Left colon (tissue), 2 donors: ENCODE measurements at regions not wholly inside any gene's neighbourhood (a gene's known extent, or its start where the extent isn't known, plus 50 kb on each side); places are given as distances from the start of the nearest gene placed in this dataset.

Experiments used
- ATAC-seq: fragments of 200-7000 bp; cut with Tn5 transposase; one replicate; pipeline ENCODE4 v1.9.1; 2020; ENCODE audit warnings: mild to moderate bottlenecking, moderate library complexity
- DNase-seq, 2 donors: peaks; one replicate each; pipeline ENCODE4 v3.0.0-alpha.2; 2020
- intact Hi-C, 2 donors: fragments of 100-400 bp; cut with DNase I in 1 of 2; cut with micrococcal nuclease in 1 of 2; formaldehyde crosslinking; loops; one replicate each; pipeline versions ENCODE4 v1.11.2 to v1.14.0; 2022; cut with DNase I, micrococcal nuclease
- donor health status: DM: no; HTN: no; CAD: no.
- donor health status: DM: yes; HTN: yes; CAD: no.

DNA sequence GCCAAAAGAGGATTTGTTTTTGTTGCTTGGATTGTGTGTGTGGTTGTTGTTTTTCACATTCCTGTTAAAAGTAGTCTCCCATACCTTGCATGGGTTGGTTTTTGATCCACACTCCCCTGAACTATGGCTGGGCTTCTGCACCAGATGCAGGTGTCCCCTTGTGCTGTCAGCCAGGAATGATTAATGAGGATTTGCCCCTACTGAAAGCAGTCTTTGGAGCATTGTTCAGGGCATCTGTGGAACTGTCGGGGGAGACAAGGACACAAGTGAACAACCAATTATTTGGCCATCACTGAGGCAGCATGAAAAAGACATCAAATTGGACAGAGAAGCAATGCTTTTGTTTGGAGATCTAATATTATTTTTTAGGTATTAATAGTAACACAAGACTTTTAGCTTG, 373.2 kb upstream of the MMS22L start:
- DNase-seq = no peak
- intact Hi-C loops = no loop called here
- ATAC-seq = no peak

DNA sequence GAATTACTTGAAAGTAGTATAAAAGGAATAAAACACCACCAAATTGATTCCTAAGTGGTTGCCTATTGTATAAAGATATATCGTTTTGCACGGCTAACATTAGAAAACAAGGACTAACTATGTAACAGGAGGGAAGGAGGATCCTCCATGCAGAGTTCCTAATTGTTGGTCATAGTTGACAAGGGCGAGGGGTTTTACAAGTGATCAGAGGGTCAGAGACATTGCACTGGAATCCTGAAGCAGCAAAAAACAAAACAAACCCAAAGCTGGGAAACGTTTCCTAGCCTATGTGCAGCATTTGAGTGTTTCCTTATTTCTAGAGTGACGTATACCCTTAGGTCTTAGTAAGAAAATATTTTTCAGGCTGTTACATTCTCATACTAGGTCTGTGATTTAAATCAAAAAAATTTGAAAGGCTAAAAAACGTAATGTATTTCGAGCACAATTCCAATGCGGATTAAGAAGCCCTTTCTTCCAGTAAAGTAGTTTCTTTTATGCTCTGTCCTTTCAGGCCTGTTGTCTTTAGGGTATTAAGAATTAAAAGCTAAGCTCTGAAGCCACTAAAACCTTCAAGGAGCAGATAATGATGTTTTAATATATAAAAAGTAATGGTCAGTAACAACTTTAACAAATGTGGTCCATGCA, 373.8 kb upstream of the MMS22L start:
- DNase-seq (no peak), ATAC-seq (no peak)
- intact Hi-C loops = no loop called here

GRCh38 chr6:97658090-97658489, 375.1 kb upstream of the MMS22L start:
- intact Hi-C loops = no loop called here
- ATAC-seq = no peak

DNA sequence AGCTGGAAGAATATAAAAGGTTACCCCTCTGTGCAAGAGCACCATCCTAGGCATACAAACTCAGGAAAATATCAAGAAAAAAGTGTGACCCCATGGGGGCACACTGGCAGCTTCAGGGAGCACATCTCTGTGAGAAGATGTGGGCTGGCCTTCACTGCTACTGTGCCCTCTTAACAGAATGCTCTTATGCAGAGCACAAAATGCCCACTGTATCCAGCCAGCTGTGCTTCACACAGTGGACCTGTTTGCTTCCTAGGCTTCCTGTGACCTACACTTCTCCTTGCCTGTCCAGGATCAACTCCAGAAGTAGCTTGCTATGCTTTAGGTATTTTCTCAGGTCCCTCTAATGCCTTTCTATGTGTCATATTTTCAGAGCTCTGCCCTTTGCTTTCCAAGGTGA, 380.2 kb upstream of the MMS22L start:
- intact Hi-C loops = no loop called here
- DNase-seq (no peak), ATAC-seq (no peak)

More at GRCh38 chr6:97658090-97658489, 375.1 kb upstream of the MMS22L start:
- no peak for DNase-seq

DNA sequence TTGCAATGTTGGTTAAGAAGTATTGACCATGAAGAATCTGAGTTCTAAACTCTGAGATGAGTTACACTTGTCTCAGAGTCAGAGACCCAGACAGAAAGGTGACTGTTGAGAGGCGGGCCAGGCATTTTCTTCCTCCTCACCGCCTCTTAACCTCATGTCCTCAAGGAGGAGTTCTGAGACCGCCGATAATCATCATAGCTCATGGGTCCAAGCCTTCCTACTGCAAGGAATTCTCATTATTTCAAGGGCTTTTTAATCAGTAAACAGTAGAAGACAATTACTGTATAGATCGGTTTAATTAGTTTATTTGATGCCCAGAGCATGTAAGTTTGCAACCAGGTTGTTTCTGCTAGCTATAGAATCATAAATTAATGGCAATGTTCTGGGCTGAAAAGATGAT, 382.4 kb upstream of the MMS22L start:
- ATAC-seq (no peak), DNase-seq (no peak)

DNA sequence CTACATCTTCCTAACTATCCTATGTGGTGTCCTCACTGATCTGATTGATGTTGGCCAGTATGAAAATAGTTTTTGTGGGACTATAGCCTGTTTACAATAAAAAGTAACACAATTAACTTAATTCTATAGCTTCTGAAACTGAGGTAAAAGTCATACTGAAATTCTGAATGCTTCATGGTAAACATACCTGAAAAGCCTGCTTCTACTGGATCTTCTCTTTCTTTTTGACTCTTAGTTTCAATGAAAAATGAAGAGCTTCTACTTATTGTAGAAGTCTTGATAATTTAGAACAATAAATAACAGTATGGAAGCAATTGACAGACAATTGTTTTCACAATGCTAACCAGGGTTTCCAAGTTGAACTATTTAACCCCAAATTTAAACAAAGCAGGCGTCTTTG, 383.9 kb upstream of the MMS22L start:
- no peak for ATAC-seq
- intact Hi-C loops = no loop called here

More for the DNA sequence above, 382.4 kb upstream of the MMS22L start:
- intact Hi-C loops = no loop called here

DNA sequence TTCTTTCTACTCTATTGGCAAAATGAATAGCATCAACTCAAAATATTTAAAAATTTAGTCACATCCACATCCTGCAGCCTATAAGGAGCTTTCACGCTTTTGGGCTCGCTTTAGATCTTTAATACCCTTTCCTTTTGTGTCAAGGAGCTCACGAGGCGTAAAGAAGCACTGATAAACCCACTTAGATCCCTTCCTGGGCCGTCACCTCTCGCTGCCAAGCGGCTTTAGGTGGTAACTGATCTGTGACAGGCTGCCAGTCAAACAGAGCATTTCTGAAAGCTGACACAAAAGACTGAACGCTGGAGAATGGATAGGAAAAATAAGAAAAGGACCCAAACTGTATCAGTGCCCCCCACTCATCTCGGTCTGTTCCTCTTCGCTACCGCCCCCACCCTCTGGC, 385.7 kb upstream of the MMS22L start:
- intact Hi-C loops = no loop called here
- no peak for ATAC-seq
- DNase-seq = no peak

More for the DNA sequence above, 383.9 kb upstream of the MMS22L start:
- no peak for DNase-seq

- ATAC-seq = no peak
- intact Hi-C loops = no loop called here
- no peak for DNase-seq
These were observed 386.4 kb upstream of the MMS22L start for GRCh38 chr6:97669191-97670031.

GRCh38 chr6:97674802-97675201, 391.8 kb upstream of the MMS22L start:
- ATAC-seq (no peak), DNase-seq (no peak)
- intact Hi-C loops = no loop called here

GRCh38 chr6:97677626-97678025, 394.6 kb upstream of the MMS22L start:
- intact Hi-C loops = no loop called here
- ATAC-seq = no peak
- DNase-seq = no peak

DNA sequence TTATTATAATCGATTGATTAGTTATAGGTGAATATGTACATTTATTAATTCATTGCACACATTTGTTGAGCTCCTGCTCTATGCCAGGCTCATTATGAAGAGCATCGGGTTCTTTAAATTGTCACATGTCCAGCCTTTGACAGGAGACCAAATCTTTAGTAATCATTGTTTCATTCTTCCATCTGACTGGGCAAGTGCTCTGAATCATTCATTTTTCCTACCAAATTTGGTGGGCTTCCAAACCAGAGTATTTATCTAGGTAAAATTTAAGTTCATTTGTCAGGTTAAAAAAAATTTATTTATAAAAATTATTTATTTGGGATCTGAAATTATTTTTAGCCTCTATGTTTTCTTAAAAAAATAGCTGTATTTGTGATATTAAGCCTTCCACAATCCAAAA, 404.9 kb upstream of the MMS22L start:
- ATAC-seq = no peak
- intact Hi-C loops = no loop called here
- DNase-seq = no peak

GRCh38 chr6:97689078-97689754, 406.2 kb upstream of the MMS22L start:
- DNase-seq (no peak), ATAC-seq (no peak)
- intact Hi-C loops = no loop called here

DNA sequence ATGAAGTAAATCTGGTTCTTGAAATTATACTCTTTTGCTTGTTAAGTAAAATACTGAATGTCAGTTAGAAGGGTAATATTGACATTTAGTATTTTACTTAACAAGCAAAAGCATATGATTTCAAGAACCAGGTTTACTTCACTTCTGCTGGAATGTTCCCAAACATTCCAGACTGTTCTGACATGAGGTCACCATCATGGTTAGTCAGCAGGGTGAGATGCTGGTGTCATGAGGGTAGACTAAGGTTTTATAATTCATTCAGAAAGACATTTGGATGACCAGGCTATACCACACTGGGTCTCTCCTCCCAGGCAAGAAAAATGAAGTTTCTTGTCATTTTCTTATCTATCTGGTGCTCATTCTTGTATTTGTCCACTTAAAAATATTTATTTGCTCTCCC, 414.4 kb upstream of the MMS22L start:
- intact Hi-C loops = no loop called here
- no peak for ATAC-seq

GRCh38 chr6:97701801-97702200, 418.8 kb upstream of the MMS22L start:
- intact Hi-C loops = no loop called here
- no peak for ATAC-seq

More for the DNA sequence above, 414.4 kb upstream of the MMS22L start:
- DNase-seq = no peak

GRCh38 chr6:97702248-97702647, 419.2 kb upstream of the MMS22L start:
- no peak for ATAC-seq
- intact Hi-C loops = no loop called here

More at GRCh38 chr6:97701801-97702200, 418.8 kb upstream of the MMS22L start:
- no peak for DNase-seq

DNA sequence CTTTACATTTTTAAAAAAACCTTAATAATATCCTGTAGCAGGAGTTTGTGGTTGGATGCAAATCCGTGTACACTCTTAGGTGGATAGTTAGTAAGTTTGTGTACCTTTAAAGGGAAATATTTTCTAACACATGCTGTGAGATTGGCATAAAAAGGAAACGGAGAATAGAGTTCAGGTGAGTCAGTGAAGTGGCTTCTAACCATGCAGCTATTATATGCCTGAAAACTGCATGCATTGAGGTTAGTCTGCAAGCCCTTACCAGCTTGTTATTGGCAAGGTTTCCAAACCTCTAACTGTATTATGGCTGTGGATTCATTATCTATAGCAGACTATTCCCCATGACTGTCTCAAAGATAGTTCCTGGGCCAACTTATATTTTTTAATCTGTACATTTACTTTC, 420.6 kb upstream of the MMS22L start:
- intact Hi-C loops = no loop called here
- ATAC-seq (no peak), DNase-seq (no peak)

More at GRCh38 chr6:97702248-97702647, 419.2 kb upstream of the MMS22L start:
- no peak for DNase-seq

DNA sequence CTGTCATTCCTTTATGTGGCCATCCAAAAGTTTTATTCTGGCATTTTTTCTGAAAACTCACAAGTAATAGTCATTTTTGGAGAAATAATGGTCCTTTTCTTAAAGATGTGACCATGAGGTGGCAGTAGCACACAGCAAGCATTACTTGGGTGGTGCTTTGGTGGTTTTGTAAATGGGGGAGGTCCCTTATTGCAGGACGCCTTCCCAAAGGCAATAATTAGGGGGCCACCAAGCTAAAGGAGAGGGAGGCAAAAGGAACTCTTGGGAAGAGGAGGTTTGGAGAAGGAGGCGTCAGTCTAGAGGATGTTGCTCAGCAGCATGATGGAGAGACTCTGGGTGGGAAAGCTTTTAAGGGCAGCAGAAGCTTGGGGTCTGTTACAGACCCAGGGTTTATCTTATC, 422.6 kb upstream of the MMS22L start:
- no peak for DNase-seq
- intact Hi-C loops = no loop called here
- ATAC-seq = no peak

GRCh38 chr6:97712751-97713150, 429.7 kb upstream of the MMS22L start:
- intact Hi-C loops = no loop called here
- DNase-seq (no peak), ATAC-seq (no peak)

- ATAC-seq = no peak
- intact Hi-C loops = no loop called here
- no peak for DNase-seq
These were observed 431.8 kb upstream of the MMS22L start for GRCh38 chr6:97714772-97715171.

DNA sequence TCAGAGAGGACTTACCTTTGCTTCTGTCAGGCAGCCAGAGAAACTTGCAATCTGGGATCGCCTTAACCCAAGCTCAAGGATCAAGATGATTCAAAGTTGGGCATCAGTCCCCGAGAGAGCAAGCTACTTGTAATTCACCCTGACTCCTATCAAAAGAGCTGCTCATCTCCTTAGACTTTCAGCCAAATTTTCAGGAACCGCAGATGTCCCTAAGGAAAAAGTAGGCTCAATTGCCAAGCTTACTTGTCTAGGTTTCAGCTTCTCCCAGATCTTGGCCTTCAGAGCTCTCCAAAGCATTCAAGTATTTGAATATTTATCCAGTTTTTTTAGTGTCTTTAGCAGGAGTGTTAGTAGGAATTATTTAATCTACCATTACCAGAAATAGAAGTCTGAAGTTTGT, 434.1 kb upstream of the MMS22L start:
- DNase-seq (no peak), ATAC-seq (no peak)
- intact Hi-C loops = no loop called here
